ENCODE measurements at regions not wholly inside any gene's neighbourhood (a gene's known extent, or its start where the extent isn't known, plus 50 kb on each side); places are given as distances from the start of the nearest gene placed in this dataset.

DNA sequence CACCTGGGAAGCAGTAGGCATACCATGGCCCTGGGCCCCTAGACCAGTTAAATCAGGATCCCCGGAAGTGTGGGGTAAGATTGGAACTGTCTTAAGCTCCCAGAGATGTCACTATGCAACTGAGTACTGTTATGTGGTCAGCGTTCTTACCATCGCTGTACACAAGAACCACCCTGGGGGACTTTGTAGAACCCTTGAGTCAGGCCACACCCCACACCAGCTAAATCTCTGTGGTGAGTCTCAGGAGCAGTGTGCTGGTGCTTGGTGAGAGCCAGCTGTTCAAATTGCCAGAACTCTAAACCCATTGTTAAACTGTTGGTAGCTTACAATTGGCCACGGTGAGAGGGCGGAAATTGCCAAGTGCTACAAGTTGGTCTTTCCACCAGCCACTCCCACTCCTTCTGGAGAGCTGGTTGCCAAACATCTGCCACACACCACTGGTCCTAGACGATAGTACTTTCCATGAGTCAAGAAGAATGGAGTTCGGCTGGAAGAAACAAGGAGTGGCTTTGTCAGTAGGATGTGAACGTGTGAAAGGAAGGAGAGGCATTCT, 80.5 kb upstream of the SYNDIG1 start:
- intact Hi-C loops (cut with micrococcal nuclease), result no loop called here
- Mint-ChIP-seq H3K4me3 (no peak overlapping the region), H3K4me1 (ENCODE audit: low read depth) (peaks cover 28% of the 10 kb centered on the region), H3K27ac (peak overlapping the region; percentile 5), H3K36me3 (ENCODE audit: low read depth) (no peaks in the 10 kb centered on the region), H3K9me3 (no peaks in the 10 kb centered on the region), H3K27me3 (peaks cover 7% of the 10 kb centered on the region)

DNA sequence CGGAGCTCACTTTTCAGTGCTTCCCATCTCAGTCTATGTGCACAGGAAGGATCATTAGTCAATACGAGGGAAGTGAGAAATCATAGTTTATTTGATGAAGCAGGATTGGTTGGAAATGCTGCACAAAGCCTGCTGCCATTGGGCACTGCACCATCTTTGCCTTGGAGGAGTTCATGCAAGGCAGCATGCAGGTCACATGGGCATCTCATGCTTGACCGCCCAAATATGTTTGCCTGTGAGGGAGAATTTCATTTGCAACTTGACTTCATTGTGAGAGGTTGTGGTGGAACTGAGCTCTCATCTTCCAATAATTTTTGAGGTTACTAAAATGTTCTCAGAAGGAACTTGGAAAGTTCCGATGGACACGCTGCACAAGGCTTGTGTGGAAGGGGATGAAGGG, 83.9 kb upstream of the SYNDIG1 start:
- peaks cover 25% of the 10 kb centered on the region for H3K4me1 Mint-ChIP-seq (ENCODE audit: low read depth)
- no peak overlapping the region for H3K4me3 Mint-ChIP-seq
- intact Hi-C loops (cut with micrococcal nuclease), result no loop called here
- no peaks in the 10 kb centered on the region for H3K9me3 Mint-ChIP-seq
- H3K27me3 Mint-ChIP-seq, result peaks cover 2% of the 10 kb centered on the region
- no peak overlapping the region for H3K27ac Mint-ChIP-seq
- no peaks in the 10 kb centered on the region for H3K36me3 Mint-ChIP-seq (ENCODE audit: low read depth)

DNA sequence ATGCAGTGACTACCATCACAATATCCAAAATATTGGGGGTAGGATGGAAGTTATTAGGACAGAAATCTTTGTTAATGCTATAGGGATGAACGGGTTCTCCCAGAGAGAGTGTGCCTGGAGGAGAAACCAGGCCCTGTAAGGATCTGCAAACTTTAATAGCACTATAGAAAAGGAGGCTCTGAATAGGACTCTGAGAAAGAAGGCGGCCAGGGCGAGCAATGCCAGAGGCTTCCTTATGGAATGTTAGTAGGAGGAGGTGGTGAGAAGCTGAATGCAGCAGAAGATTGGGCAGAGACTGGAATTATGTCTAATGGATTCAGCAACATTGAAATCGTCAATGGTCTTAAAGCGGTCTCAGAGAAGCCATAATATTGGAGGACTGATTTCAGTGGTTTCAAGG, 84.6 kb upstream of the SYNDIG1 start:
- peaks cover 2% of the 10 kb centered on the region for H3K27me3 Mint-ChIP-seq
- intact Hi-C loops (cut with micrococcal nuclease), result no loop called here
- H3K4me1 Mint-ChIP-seq (ENCODE audit: low read depth), result peaks cover 18% of the 10 kb centered on the region
- no peaks in the 10 kb centered on the region for H3K36me3 Mint-ChIP-seq (ENCODE audit: low read depth)
- H3K27ac Mint-ChIP-seq, result no peak overlapping the region
- H3K4me3 Mint-ChIP-seq, result no peak overlapping the region
- H3K9me3 Mint-ChIP-seq, result no peaks in the 10 kb centered on the region

DNA sequence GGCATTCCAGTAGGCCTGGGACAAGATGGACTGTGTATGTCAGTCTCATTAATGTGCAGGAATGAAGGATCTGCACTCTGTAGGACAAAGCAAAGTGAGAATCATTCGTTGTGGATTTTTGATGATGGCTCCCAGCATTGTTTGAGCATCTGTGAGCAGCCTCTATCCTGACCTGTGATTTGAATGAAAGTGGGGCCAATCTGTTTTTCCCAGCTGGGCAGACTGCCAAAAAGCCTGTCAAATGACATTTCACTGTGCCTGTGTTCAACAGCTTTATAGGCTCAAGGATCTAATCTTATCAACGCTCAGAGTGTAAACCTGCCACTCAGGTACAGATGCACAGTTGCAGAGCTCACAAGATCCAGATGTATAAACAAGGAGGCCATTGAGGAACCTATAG, 86.7 kb upstream of the SYNDIG1 start:
- intact Hi-C loops (cut with micrococcal nuclease), result no loop called here
- no peak overlapping the region for H3K4me3 Mint-ChIP-seq

DNA sequence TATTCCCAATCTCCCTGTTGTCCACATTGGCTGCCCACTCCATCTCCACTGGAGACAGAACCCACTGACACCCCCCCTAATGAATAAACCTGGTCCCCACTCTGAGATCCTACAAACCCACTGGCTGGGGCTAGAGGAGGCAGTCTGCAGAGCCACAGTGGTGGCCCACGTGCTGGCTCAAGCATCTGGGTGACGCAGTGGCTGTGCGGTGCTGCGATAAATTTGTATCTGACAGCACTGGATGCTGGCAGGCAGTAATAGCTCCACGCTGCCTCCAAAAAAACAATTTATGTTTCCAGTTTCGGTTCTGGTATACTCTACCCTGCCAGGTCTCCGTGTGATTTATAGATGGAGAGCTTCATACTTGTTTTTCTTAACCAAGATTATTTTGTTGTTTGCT, 87.1 kb upstream of the SYNDIG1 start:
- Mint-ChIP-seq H3K4me1 (ENCODE audit: low read depth) (peaks cover 12% of the 10 kb centered on the region), H3K9me3 (no peaks in the 10 kb centered on the region), H3K4me3 (no peak overlapping the region), H3K27ac (no peak overlapping the region), H3K36me3 (ENCODE audit: low read depth) (no peaks in the 10 kb centered on the region), H3K27me3 (peaks cover 2% of the 10 kb centered on the region)
- intact Hi-C loops (cut with micrococcal nuclease), result no loop called here

More for the DNA sequence above, 86.7 kb upstream of the SYNDIG1 start:
- H3K4me1 Mint-ChIP-seq (ENCODE audit: low read depth), result peaks cover 12% of the 10 kb centered on the region
- no peak overlapping the region for H3K27ac Mint-ChIP-seq
- H3K27me3 Mint-ChIP-seq, result peaks cover 2% of the 10 kb centered on the region
- H3K9me3 Mint-ChIP-seq, result no peaks in the 10 kb centered on the region
- no peaks in the 10 kb centered on the region for H3K36me3 Mint-ChIP-seq (ENCODE audit: low read depth)

DNA sequence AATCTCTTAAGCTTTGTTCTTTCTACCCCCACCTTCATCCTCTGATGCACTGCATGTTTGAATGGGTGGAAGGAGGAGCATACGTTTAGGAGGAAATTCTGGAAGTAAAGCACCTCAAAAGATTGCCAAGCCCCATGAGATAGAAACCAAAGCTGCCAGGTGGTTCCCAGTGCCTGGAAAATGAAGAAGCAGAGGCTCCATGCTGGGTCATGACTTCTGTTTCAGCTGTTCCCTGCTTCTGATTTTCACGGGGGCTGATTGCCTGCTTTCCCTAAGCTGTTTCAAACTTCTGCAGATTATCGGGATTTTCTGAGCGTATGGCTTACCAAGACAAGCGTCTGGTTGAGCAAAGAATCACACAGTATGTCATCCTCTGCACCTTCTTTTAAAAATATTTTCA, 87.5 kb upstream of the SYNDIG1 start:
- Mint-ChIP-seq H3K9me3 (no peaks in the 10 kb centered on the region), H3K4me1 (ENCODE audit: low read depth) (peaks cover 12% of the 10 kb centered on the region), H3K27ac (no peak overlapping the region), H3K36me3 (ENCODE audit: low read depth) (no peaks in the 10 kb centered on the region), H3K27me3 (peaks cover 2% of the 10 kb centered on the region), H3K4me3 (no peak overlapping the region)
- intact Hi-C loops (cut with micrococcal nuclease), result no loop called here

DNA sequence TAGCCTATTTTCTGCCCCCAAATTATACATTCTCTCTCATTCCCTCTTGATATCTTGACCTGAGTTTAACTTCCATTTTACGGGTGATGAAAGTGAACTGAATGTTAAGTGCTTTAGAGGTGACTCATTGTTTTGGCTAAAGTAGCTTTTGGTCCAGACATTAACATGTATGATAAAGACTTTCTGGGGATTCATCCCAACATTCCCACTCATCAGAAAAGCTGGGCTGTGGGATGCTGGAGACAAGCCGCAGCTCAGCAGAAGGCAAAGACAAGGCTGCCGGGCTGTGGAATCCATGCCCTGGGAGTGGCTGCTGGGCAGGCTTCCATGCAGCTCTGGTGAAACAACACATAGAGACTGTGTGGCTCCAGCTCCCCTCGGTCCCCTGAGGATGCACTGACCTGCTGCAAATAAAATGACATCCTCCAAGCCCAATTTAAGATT, 89.9 kb upstream of the SYNDIG1 start:
- Mint-ChIP-seq H3K36me3 (ENCODE audit: low read depth) (no peaks in the 10 kb centered on the region), H3K27me3 (peaks cover 2% of the 10 kb centered on the region), H3K27ac (no peak overlapping the region), H3K9me3 (no peaks in the 10 kb centered on the region), H3K4me3 (no peak overlapping the region), H3K4me1 (ENCODE audit: low read depth) (peaks cover 5% of the 10 kb centered on the region)
- intact Hi-C loops (cut with micrococcal nuclease), result no loop called here

DNA sequence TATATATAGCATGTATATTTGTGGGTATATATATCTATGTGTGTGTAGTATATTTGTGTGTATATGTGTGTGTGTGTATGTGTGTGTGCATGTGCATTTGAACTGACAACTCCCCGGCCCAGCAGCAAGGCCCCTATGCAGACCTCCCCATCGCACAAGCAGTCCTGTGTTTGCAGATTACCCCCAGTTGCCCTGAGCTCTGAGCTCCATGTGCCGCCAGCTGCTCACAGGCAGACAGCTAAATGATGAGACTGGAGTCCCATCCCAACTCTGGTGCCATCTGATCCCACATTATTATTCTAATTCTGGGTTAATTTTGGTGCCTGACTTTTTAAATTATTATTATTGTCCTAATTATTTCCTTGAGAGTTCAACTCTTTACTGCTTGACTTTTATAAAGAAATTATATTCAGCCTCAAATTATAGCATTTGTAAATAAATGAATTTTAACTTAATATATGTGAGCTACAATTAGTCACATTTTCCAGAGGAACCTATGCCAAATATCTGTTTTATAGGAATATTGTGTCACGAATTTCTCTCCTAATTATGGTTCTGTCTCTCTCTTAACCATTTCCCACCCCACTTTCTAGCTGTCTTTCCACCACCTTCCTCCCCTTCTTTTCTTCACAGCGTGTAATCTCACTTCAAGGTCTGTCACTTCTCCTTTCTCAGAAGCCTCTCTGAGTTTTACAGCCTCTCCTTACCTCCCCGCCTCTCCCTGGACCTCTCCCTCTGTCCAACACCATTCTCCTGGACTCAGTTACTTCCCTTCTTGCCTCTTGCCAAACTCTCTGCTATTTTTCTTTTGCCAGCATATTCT, 90.6 kb upstream of the SYNDIG1 start:
- intact Hi-C loops (cut with micrococcal nuclease), result no loop called here
- Mint-ChIP-seq H3K27me3 (peaks cover 2% of the 10 kb centered on the region), H3K36me3 (ENCODE audit: low read depth) (no peaks in the 10 kb centered on the region), H3K9me3 (no peaks in the 10 kb centered on the region), H3K4me3 (no peak overlapping the region), H3K27ac (no peak overlapping the region), H3K4me1 (ENCODE audit: low read depth) (peaks cover 5% of the 10 kb centered on the region)

DNA sequence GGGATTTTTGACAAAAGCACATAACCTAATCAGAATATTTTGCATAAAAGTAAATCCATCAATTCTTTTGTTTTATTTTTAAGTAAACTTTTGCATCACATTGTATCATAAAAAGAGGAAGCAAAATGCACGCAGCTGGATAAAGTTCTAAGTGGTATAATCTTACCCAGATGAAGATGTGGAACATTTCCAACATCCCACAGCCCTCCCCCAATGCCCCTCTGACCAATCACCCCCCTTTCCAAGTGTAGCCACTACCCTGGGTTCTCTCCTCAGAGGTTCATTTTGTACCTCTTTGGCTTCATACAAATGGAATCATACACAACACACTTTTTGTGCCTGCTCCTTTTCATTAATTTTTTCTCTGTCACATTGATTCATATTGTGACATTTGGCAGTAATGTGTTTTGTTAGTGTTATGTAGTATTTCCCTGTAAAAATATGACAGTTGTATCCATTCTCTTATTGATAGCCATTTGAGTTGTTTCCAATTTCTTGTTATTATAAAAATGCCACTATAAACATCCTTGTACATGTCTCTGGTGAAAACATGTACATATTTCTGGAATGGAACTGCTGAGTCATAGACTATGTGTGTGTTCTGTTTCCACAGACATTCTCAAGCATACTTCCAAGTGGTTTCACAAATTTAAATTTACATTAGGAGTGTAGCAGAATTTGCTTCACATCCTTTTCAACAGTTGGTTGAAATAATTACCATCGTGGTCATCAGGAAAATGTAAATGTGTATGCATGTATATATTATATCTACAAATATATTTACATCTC, 92.9 kb upstream of the SYNDIG1 start:
- Mint-ChIP-seq H3K4me1 (ENCODE audit: low read depth) (peaks cover 5% of the 10 kb centered on the region), H3K27ac (no peak overlapping the region), H3K9me3 (no peaks in the 10 kb centered on the region), H3K4me3 (no peak overlapping the region), H3K27me3 (no peaks in the 10 kb centered on the region), H3K36me3 (ENCODE audit: low read depth) (no peaks in the 10 kb centered on the region)
- intact Hi-C loops (cut with micrococcal nuclease), result no loop called here

DNA sequence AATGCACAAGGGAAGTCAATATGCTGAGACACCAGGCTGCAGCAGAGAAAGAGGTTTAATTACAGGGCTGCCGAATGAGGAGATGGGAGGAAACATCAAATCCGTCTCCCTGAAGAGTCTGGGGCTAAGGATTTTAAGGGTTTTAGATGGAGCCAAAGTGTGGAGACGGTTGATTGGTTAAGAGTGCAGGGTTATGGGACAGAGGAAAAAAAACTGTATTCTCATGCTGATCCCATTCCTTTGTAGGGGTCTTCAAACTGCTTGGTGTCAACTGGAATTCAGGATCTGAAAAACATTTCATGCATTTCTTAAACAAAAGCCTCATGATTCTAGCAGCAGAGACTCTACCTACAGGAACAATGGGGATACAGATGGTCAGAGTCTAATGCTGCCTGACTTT, 96.1 kb upstream of the SYNDIG1 start:
- no peaks in the 10 kb centered on the region for H3K9me3 Mint-ChIP-seq
- H3K27ac Mint-ChIP-seq, result no peak overlapping the region
- no peak overlapping the region for H3K4me3 Mint-ChIP-seq
- H3K4me1 Mint-ChIP-seq (ENCODE audit: low read depth), result no peaks in the 10 kb centered on the region
- no peaks in the 10 kb centered on the region for H3K36me3 Mint-ChIP-seq (ENCODE audit: low read depth)
- no peaks in the 10 kb centered on the region for H3K27me3 Mint-ChIP-seq
- intact Hi-C loops (cut with micrococcal nuclease), result no loop called here

DNA sequence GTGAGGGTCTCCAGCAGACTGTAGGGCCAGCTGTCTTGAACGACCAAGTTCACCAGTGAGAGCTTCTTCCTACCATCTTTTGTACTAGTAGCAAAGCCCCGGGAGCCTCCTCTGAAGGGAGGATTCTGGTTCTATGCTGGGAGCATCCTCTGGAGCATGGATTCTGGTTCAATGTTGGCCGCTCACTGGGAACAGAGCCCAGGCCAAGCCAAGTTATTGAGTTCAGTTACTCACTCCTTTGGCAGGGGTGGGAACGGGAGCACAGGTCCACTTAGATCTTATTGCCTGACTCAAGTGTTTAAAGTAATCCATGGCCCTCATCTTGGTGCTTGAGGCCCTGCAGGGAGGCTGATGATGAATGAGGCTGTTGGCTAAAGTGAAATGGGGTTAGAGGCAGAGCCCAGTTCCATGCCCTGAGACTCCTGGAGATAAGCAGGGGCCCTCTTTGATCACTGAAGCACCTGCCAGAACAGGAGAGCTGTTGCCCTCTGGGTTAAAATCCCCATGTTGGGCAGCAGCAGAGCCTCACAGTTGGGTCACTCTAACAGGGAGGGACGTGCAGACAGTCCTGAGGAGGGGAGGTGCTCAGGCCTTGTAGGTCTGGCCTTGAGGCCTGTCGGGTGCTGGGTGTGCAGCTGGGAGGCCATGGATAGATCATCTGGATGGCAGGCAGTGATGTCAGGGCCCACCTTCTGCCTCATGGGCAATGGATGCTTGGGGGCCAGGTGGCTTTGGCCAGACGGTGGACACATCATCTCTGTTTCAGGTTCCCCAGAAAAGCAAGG, 98.3 kb upstream of the SYNDIG1 start:
- Mint-ChIP-seq H3K4me3 (no peak overlapping the region), H3K9me3 (no peaks in the 10 kb centered on the region), H3K27me3 (no peaks in the 10 kb centered on the region), H3K4me1 (ENCODE audit: low read depth) (no peaks in the 10 kb centered on the region), H3K27ac (no peak overlapping the region), H3K36me3 (ENCODE audit: low read depth) (no peaks in the 10 kb centered on the region)
- intact Hi-C loops (cut with micrococcal nuclease), result no loop called here

DNA sequence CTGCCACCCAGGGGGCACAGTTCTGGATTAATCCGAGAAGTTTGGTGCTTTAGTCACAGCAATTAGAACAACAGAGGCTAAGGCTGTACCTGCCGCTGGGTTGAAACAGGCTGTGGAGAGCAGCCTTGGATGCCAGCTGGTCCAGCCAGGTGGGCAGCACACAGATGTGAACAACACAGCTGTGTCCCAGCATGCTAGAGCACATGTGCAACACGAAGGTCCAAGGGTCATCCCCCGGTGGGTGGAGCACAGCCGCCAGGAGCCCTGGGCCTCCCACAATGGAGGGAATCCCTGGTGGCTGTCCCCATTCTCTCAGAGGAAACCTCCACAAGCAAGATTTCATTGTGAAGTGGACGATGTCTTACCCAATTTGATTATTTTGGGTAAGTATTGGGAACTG, 99.2 kb upstream of the SYNDIG1 start:
- intact Hi-C loops (cut with micrococcal nuclease), result no loop called here
- H3K36me3 Mint-ChIP-seq (ENCODE audit: low read depth), result no peaks in the 10 kb centered on the region
- no peak overlapping the region for H3K4me3 Mint-ChIP-seq
- no peaks in the 10 kb centered on the region for H3K27me3 Mint-ChIP-seq
- no peaks in the 10 kb centered on the region for H3K9me3 Mint-ChIP-seq
- no peak overlapping the region for H3K27ac Mint-ChIP-seq
- H3K4me1 Mint-ChIP-seq (ENCODE audit: low read depth), result no peaks in the 10 kb centered on the region

DNA sequence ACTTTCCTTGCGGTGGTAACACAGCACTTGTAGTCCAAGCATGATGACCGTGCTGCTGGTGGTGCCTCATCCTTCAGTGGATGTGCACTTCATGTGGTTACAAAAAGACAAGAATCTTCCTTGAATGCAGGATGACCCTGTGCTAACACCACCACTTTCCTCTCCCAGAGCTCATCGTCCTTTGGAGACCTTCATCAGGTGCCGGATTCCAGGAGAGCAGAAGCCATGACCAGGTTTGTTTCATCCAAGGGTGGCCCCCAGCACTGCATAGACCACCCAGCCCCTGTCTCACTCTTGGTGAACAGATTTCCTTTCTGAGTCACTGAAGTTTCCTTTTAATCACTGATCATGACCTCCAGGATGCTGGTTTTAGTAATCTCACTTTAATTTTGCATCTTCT, 101.2 kb upstream of the SYNDIG1 start:
- H3K9me3 Mint-ChIP-seq, result peaks cover 2% of the 10 kb centered on the region
- no peaks in the 10 kb centered on the region for H3K36me3 Mint-ChIP-seq (ENCODE audit: low read depth)
- H3K4me3 Mint-ChIP-seq, result no peak overlapping the region
- no peak overlapping the region for H3K27ac Mint-ChIP-seq
- H3K27me3 Mint-ChIP-seq, result no peaks in the 10 kb centered on the region
- H3K4me1 Mint-ChIP-seq (ENCODE audit: low read depth), result no peaks in the 10 kb centered on the region
- intact Hi-C loops (cut with micrococcal nuclease), result no loop called here
